Endothelial cell (in vitro differentiated cells): ENCODE measurements at regions not wholly inside any gene's neighbourhood (a gene's known extent, or its start where the extent isn't known, plus 50 kb on each side); places are given as distances from the start of the nearest gene placed in this dataset.

ENCODE experiments used
- DNase-seq: peaks from one replicate; pipeline ENCODE4 v3.0.0; 2021; ENCODE audit warnings: low spot score
- H3K27ac Mint-ChIP-seq: one replicate; pipeline ENCODE4 v1.8.0; 2021; ENCODE audit warnings: mixed read lengths, inconsistent platforms; ENCODE audit not compliant: unreplicated experiment
- H3K27me3 Mint-ChIP-seq: one replicate; pipeline ENCODE4 v1.8.0; 2021; ENCODE audit warnings: mild to moderate bottlenecking, moderate library complexity, mixed read lengths, inconsistent platforms; ENCODE audit not compliant: unreplicated experiment
- H3K36me3 Mint-ChIP-seq: one replicate; pipeline ENCODE4 v1.8.0; 2021; ENCODE audit warnings: mild to moderate bottlenecking, low read depth, mixed read lengths, inconsistent platforms; ENCODE audit not compliant: unreplicated experiment
- H3K4me1 Mint-ChIP-seq: one replicate; pipeline ENCODE4 v1.8.0; 2021; ENCODE audit warnings: mild to moderate bottlenecking, mixed read lengths, inconsistent platforms; ENCODE audit not compliant: unreplicated experiment
- H3K4me3 Mint-ChIP-seq: one replicate; pipeline ENCODE4 v1.8.0; 2021; ENCODE audit warnings: mild to moderate bottlenecking, mixed read lengths, inconsistent platforms; ENCODE audit not compliant: unreplicated experiment
- H3K9me3 Mint-ChIP-seq: one replicate; pipeline ENCODE4 v1.8.0; 2021; ENCODE audit warnings: mixed read lengths, inconsistent platforms; ENCODE audit not compliant: unreplicated experiment
- TF ChIP-seq, protein P1 (sequence below): fragments of 200-600 bp; sonication (generic); IDR thresholded peaks from one replicate; pipeline ENCODE4 v1.5.0; 2021; ENCODE audit warnings: antibody characterized with exemption; ENCODE audit not compliant: unreplicated experiment

DNA sequence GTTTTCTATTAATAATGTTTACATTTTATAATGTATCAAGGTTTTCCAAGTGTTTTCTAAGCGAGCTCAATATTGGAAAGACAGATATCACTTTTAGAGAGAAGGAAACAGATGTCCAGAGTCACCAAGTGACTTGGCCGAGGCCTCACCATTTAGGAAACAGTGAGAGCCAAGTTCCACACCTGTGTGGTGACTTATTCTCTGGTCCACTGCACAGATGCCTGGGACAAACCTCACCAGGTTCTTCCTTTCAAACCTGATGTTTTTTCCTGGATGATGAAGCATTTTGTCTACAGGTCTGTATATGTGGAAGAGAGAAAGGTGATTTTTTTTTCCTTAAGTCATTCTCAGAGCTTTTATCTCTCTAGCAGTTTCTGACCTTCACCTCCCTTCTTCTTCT is 280.7 kb downstream of the LPIN1 start:
- no peak for DNase-seq
- Mint-ChIP-seq H3K4me1 (no peaks in the 10 kb centered on the region), H3K4me3 (no peak overlapping the region), H3K27me3 (no peaks in the 10 kb centered on the region), H3K27ac (no peak overlapping the region), H3K9me3 (peaks cover 3% of the 10 kb centered on the region), H3K36me3 (no peaks in the 10 kb centered on the region)
- TF ChIP-seq, protein P1, sequence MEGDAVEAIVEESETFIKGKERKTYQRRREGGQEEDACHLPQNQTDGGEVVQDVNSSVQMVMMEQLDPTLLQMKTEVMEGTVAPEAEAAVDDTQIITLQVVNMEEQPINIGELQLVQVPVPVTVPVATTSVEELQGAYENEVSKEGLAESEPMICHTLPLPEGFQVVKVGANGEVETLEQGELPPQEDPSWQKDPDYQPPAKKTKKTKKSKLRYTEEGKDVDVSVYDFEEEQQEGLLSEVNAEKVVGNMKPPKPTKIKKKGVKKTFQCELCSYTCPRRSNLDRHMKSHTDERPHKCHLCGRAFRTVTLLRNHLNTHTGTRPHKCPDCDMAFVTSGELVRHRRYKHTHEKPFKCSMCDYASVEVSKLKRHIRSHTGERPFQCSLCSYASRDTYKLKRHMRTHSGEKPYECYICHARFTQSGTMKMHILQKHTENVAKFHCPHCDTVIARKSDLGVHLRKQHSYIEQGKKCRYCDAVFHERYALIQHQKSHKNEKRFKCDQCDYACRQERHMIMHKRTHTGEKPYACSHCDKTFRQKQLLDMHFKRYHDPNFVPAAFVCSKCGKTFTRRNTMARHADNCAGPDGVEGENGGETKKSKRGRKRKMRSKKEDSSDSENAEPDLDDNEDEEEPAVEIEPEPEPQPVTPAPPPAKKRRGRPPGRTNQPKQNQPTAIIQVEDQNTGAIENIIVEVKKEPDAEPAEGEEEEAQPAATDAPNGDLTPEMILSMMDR: no peak

DNA sequence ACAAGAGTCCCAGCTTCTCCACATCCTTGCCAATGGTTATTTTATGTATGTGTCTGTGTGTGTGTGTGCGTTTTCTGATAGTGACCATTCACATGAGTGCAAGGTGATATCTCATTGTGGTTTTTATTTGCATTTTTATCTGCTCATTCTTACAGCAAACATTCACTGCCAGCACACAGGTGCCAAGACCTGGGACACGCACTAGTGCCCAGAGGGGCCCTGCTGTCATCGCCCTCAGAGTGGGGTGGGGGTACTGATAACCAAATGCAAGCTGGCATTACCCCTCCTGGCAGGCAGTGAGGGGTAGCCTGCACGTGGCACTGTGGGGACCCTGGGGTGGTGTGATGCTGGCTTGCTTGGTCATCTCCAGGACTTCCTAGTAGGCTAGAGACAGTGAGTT is 285.4 kb downstream of the LPIN1 start:
- TF ChIP-seq, protein P1: no peak

DNA sequence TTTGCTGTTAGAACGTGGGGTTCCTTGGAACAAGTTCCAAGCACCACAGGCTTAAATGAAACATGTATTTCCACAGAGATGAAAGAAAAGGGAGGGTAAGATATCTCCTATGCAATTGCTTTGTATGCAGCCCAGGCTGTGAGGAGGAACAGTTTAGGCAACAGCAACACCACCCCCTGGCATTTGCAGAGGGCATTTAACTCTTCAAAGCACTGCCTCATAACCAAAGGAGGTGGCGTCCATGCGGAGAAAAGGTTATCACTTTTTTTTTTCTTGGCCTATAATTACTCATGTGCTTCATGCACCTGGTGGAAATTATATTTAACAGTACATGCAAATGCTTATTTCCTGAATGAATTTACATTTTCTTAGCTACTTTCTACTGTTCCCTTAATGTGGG is 286.0 kb downstream of the LPIN1 start:
- no peak overlapping the region for H3K4me3 Mint-ChIP-seq
- H3K27me3 Mint-ChIP-seq: peaks cover 1% of the 10 kb centered on the region
- DNase-seq: no peak
- H3K4me1 Mint-ChIP-seq: no peaks in the 10 kb centered on the region
- H3K9me3 Mint-ChIP-seq: no peaks in the 10 kb centered on the region
- H3K27ac Mint-ChIP-seq: no peak overlapping the region
- TF ChIP-seq, protein P1: no peak
- no peaks in the 10 kb centered on the region for H3K36me3 Mint-ChIP-seq

More for the DNA sequence above, 285.4 kb downstream of the LPIN1 start:
- no peak overlapping the region for H3K27ac Mint-ChIP-seq
- peaks cover 1% of the 10 kb centered on the region for H3K27me3 Mint-ChIP-seq
- no peak overlapping the region for H3K4me3 Mint-ChIP-seq
- no peaks in the 10 kb centered on the region for H3K36me3 Mint-ChIP-seq
- H3K9me3 Mint-ChIP-seq: no peaks in the 10 kb centered on the region
- DNase-seq: no peak
- H3K4me1 Mint-ChIP-seq: no peaks in the 10 kb centered on the region

DNA sequence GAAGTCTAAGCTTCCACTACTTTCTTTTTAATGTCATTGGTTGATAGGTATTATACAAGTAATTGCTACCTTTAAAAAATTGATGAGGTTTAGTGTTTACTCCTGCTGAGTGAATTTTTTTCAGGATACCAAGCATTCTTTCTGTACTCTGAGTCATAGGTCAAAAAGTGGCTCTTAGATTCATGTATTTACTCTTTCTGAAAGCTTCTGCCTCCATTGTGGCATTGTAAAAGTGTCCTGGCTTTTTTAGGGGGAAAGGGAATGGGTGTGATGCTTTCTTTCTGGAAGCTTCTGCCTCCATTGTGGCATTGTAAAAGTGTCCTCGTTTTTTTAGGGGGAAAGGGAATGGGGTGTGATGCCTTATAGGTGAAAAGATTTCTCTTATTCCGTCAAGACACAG is 286.5 kb downstream of the LPIN1 start:
- Mint-ChIP-seq H3K36me3 (no peaks in the 10 kb centered on the region), H3K27ac (no peak overlapping the region), H3K4me1 (no peaks in the 10 kb centered on the region), H3K9me3 (no peaks in the 10 kb centered on the region), H3K4me3 (no peak overlapping the region), H3K27me3 (peaks cover 1% of the 10 kb centered on the region)
- no peak for DNase-seq
- TF ChIP-seq, protein P1: no peak

DNA sequence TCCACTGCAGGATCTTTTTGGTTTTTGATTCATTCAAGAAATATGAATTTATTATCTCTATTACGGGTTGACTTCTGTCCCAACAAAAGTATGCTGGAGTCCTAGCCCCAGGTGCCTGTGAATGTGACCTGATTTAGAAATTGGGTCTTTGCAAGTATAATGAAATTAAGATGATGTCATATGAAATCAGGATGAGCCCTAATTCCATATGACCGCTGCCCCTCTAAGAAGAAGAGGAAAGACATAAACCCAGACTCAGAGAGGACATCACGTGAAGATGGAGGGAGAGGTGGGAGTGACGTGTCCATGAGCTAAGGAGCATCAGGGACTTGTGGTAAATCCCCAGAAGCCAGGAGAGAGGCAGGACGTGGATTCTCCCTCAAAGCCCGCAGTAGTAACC is 287.1 kb downstream of the LPIN1 start:
- H3K4me3 Mint-ChIP-seq: no peak overlapping the region
- H3K9me3 Mint-ChIP-seq: no peaks in the 10 kb centered on the region
- TF ChIP-seq, protein P1: no peak
- no peaks in the 10 kb centered on the region for H3K36me3 Mint-ChIP-seq
- no peak for DNase-seq
- H3K4me1 Mint-ChIP-seq: no peaks in the 10 kb centered on the region
- no peak overlapping the region for H3K27ac Mint-ChIP-seq
- peaks cover 1% of the 10 kb centered on the region for H3K27me3 Mint-ChIP-seq
